CD4-positive, alpha-beta T cell treated with Interleukin-15 for 1 hour (primary cell): ENCODE measurements at regions not wholly inside any gene's neighbourhood (a gene's known extent, or its start where the extent isn't known, plus 50 kb on each side); places are given as distances from the start of the nearest gene placed in this dataset.
A peak's percentile ranks its signal among the peaks of the same experiment; 100 is the strongest.
"Not testable (repeated sequence)": the region's sequence is repeated elsewhere in the genome, so short reads cannot be mapped to it uniquely, and the experiment has no call there.

Source experiments
- DNase-seq: peaks from one replicate; pipeline ENCODE4 v3.0.0-alpha.2; 2020

- DNase-seq: no peak
These were observed 181.0 kb upstream of the CLINT1 start for GRCh38 chr5:158039911-158040347.

GRCh38 chr5:158039441-158039840, 180.5 kb upstream of the CLINT1 start:
- no peak for DNase-seq

GRCh38 chr5:158036983-158037595, 178.1 kb upstream of the CLINT1 start:
- not testable (repeated sequence) for DNase-seq

- DNase-seq: not testable (repeated sequence)
These were observed 175.6 kb upstream of the CLINT1 start for GRCh38 chr5:158034586-158034985.

GRCh38 chr5:158033724-158034123, 174.8 kb upstream of the CLINT1 start:
- no peak for DNase-seq

GRCh38 chr5:158033076-158033475, 174.1 kb upstream of the CLINT1 start:
- DNase-seq: no peak

- no peak for DNase-seq
These were observed 173.3 kb upstream of the CLINT1 start for GRCh38 chr5:158032246-158032645.

- no peak for DNase-seq
These were observed 169.1 kb upstream of the CLINT1 start for GRCh38 chr5:158027806-158028775.

- no peak for DNase-seq
These were observed 167.5 kb upstream of the CLINT1 start for GRCh38 chr5:158026304-158027031.

- no peak for DNase-seq
These were observed 164.3 kb upstream of the CLINT1 start for GRCh38 chr5:158023266-158023665.

GRCh38 chr5:158022837-158023236, 163.9 kb upstream of the CLINT1 start:
- DNase-seq: no peak

GRCh38 chr5:158022393-158022792, 163.4 kb upstream of the CLINT1 start:
- no peak for DNase-seq

GRCh38 chr5:158020555-158021418, 161.8 kb upstream of the CLINT1 start:
- no peak for DNase-seq

GRCh38 chr5:158017469-158017868, 158.5 kb upstream of the CLINT1 start:
- DNase-seq: no peak

GRCh38 chr5:158014372-158014771, 155.4 kb upstream of the CLINT1 start:
- no peak for DNase-seq

GRCh38 chr5:158013939-158014338, 155.0 kb upstream of the CLINT1 start:
- no peak for DNase-seq

GRCh38 chr5:158013303-158013702, 154.4 kb upstream of the CLINT1 start:
- DNase-seq: no peak

- DNase-seq: no peak
These were observed 152.5 kb upstream of the CLINT1 start for GRCh38 chr5:158011422-158011821.

GRCh38 chr5:158010831-158011230, 151.9 kb upstream of the CLINT1 start:
- no peak for DNase-seq

GRCh38 chr5:158007336-158007735, 148.4 kb upstream of the CLINT1 start:
- no peak for DNase-seq

GRCh38 chr5:157999696-158000095, 140.8 kb upstream of the CLINT1 start:
- no peak for DNase-seq

GRCh38 chr5:157997991-157998504, 139.1 kb upstream of the CLINT1 start:
- peak; percentile 18 for DNase-seq
